Hematopoietic multipotent progenitor cell treated with erythropoietin and hydrocortisone succinate and interleukin-3 and kit ligand, for 4 days (in vitro differentiated cells): ENCODE measurements at regions not wholly inside any gene's neighbourhood (a gene's known extent, or its start where the extent isn't known, plus 50 kb on each side); places are given as distances from the start of the nearest gene placed in this dataset.
A peak's percentile ranks its signal among the peaks of the same experiment; 100 is the strongest.

ENCODE experiments used
- DNase-seq: peaks from one replicate; pipeline ENCODE4 v3.0.0-alpha.2; 2015

GRCh38 chr5:73306078-73306719, 133.2 kb downstream of the TMEM174 start:
- no peak for DNase-seq

GRCh38 chr5:73305386-73305785, 132.4 kb downstream of the TMEM174 start:
- DNase-seq: no peak

GRCh38 chr5:73304381-73304780, 131.4 kb downstream of the TMEM174 start:
- no peak for DNase-seq

- peak; percentile 20 for DNase-seq
Measured at GRCh38 chr5:73303148-73304079, 130.4 kb downstream of the TMEM174 start.

- no peak for DNase-seq
Measured at GRCh38 chr5:73302797-73303147, 129.8 kb downstream of the TMEM174 start.

- no peak for DNase-seq
Measured at GRCh38 chr5:73301208-73301901, 128.4 kb downstream of the TMEM174 start.

GRCh38 chr5:73300337-73301207, 127.6 kb downstream of the TMEM174 start:
- DNase-seq: no peak

- DNase-seq: peak; percentile 20
Measured at GRCh38 chr5:73299665-73300336, 126.8 kb downstream of the TMEM174 start.

GRCh38 chr5:73298772-73299630, 126.0 kb downstream of the TMEM174 start:
- peak; percentile 53 for DNase-seq

- no peak for DNase-seq
Measured at GRCh38 chr5:73298251-73298771, 125.3 kb downstream of the TMEM174 start.

GRCh38 chr5:73297430-73297829, 124.4 kb downstream of the TMEM174 start:
- DNase-seq: peak; percentile 14

- DNase-seq: peak; percentile 90
Measured at GRCh38 chr5:73296772-73297171, 123.8 kb downstream of the TMEM174 start.

- no peak for DNase-seq
Measured at GRCh38 chr5:73295921-73296320, 122.9 kb downstream of the TMEM174 start.

GRCh38 chr5:73295447-73295846, 122.5 kb downstream of the TMEM174 start:
- peak; percentile 18 for DNase-seq

- DNase-seq: no peak
Measured at GRCh38 chr5:73292816-73293459, 119.9 kb downstream of the TMEM174 start.

- DNase-seq: no peak
Measured at GRCh38 chr5:73291873-73292272, 118.9 kb downstream of the TMEM174 start.

- DNase-seq: no peak
Measured at GRCh38 chr5:73290242-73290641, 117.2 kb downstream of the TMEM174 start.

- no peak for DNase-seq
Measured at GRCh38 chr5:73288803-73289720, 116.1 kb downstream of the TMEM174 start.

GRCh38 chr5:73286896-73287295, 113.9 kb downstream of the TMEM174 start:
- DNase-seq: no peak
